ENCODE measurements at regions not wholly inside any gene's neighbourhood (a gene's known extent, or its start where the extent isn't known, plus 50 kb on each side); places are given as distances from the start of the nearest gene placed in this dataset.

GRCh38 chr5:167207081-167207480, 1084.4 kb upstream of the WWC1 start:
- no peaks in the 10 kb centered on the region for H3K4me1 ChIP-seq (ENCODE audit: control insufficient read depth, insufficient read depth, low read length, poor library complexity, severe bottlenecking)

GRCh38 chr5:167208911-167209310, 1082.5 kb upstream of the WWC1 start:
- Histone ChIP-seq H3K27ac (ENCODE audit: insufficient read depth, low read length, poor library complexity, severe bottlenecking) (no peak overlapping the region), H3K4me1 (ENCODE audit: control insufficient read depth, insufficient read depth, low read length, poor library complexity, severe bottlenecking) (no peaks in the 10 kb centered on the region), H3K9me3 (ENCODE audit: control insufficient read depth, low read length) (no peaks in the 10 kb centered on the region), H3K27me3 (replicated peaks; ENCODE audit: control insufficient read depth, insufficient read depth, low read length, poor library complexity, severe bottlenecking) (no peaks in the 10 kb centered on the region), H3K36me3 (ENCODE audit: control insufficient read depth, insufficient read depth, low read length) (no peaks in the 10 kb centered on the region), H3K4me3 (ENCODE audit: insufficient read depth, low read depth, low read length, poor library complexity, severe bottlenecking) (no peak overlapping the region)
- DNase-seq: no peak

More at GRCh38 chr5:167207081-167207480, 1084.4 kb upstream of the WWC1 start:
- DNase-seq: no peak
- Histone ChIP-seq H3K27ac (ENCODE audit: insufficient read depth, low read length, poor library complexity, severe bottlenecking) (no peak overlapping the region), H3K36me3 (ENCODE audit: control insufficient read depth, insufficient read depth, low read length) (no peaks in the 10 kb centered on the region), H3K4me3 (ENCODE audit: insufficient read depth, low read depth, low read length, poor library complexity, severe bottlenecking) (no peak overlapping the region), H3K27me3 (replicated peaks; ENCODE audit: control insufficient read depth, insufficient read depth, low read length, poor library complexity, severe bottlenecking) (no peaks in the 10 kb centered on the region), H3K9me3 (ENCODE audit: control insufficient read depth, low read length) (no peaks in the 10 kb centered on the region)

GRCh38 chr5:167217097-167217743, 1074.2 kb upstream of the WWC1 start:
- H3K4me3 ChIP-seq (ENCODE audit: insufficient read depth, low read depth, low read length, poor library complexity, severe bottlenecking): no peak overlapping the region
- no peaks in the 10 kb centered on the region for H3K9me3 ChIP-seq (ENCODE audit: control insufficient read depth, low read length)
- no peak for DNase-seq
- no peaks in the 10 kb centered on the region for H3K4me1 ChIP-seq (ENCODE audit: control insufficient read depth, insufficient read depth, low read length, poor library complexity, severe bottlenecking)
- H3K27ac ChIP-seq (ENCODE audit: insufficient read depth, low read length, poor library complexity, severe bottlenecking): no peak overlapping the region
- H3K27me3 ChIP-seq (replicated peaks; ENCODE audit: control insufficient read depth, insufficient read depth, low read length, poor library complexity, severe bottlenecking): no peaks in the 10 kb centered on the region
- no peaks in the 10 kb centered on the region for H3K36me3 ChIP-seq (ENCODE audit: control insufficient read depth, insufficient read depth, low read length)

- Histone ChIP-seq H3K36me3 (ENCODE audit: control insufficient read depth, insufficient read depth, low read length) (no peaks in the 10 kb centered on the region), H3K27ac (ENCODE audit: insufficient read depth, low read length, poor library complexity, severe bottlenecking) (no peak overlapping the region), H3K27me3 (replicated peaks; ENCODE audit: control insufficient read depth, insufficient read depth, low read length, poor library complexity, severe bottlenecking) (no peaks in the 10 kb centered on the region), H3K4me1 (ENCODE audit: control insufficient read depth, insufficient read depth, low read length, poor library complexity, severe bottlenecking) (no peaks in the 10 kb centered on the region), H3K9me3 (ENCODE audit: control insufficient read depth, low read length) (no peaks in the 10 kb centered on the region), H3K4me3 (ENCODE audit: insufficient read depth, low read depth, low read length, poor library complexity, severe bottlenecking) (no peak overlapping the region)
- DNase-seq: no peak
Observed at GRCh38 chr5:167219298-167219697, 1072.1 kb upstream of the WWC1 start.

- Histone ChIP-seq H3K4me1 (ENCODE audit: control insufficient read depth, insufficient read depth, low read length, poor library complexity, severe bottlenecking) (no peaks in the 10 kb centered on the region), H3K4me3 (ENCODE audit: insufficient read depth, low read depth, low read length, poor library complexity, severe bottlenecking) (no peak overlapping the region), H3K27ac (ENCODE audit: insufficient read depth, low read length, poor library complexity, severe bottlenecking) (no peak overlapping the region), H3K36me3 (ENCODE audit: control insufficient read depth, insufficient read depth, low read length) (no peaks in the 10 kb centered on the region), H3K9me3 (ENCODE audit: control insufficient read depth, low read length) (no peaks in the 10 kb centered on the region), H3K27me3 (replicated peaks; ENCODE audit: control insufficient read depth, insufficient read depth, low read length, poor library complexity, severe bottlenecking) (no peaks in the 10 kb centered on the region)
- DNase-seq: no peak
Observed at GRCh38 chr5:167226386-167226785, 1065.1 kb upstream of the WWC1 start.

- Histone ChIP-seq H3K36me3 (ENCODE audit: control insufficient read depth, insufficient read depth, low read length) (no peaks in the 10 kb centered on the region), H3K27ac (ENCODE audit: insufficient read depth, low read length, poor library complexity, severe bottlenecking) (no peak overlapping the region), H3K4me1 (ENCODE audit: control insufficient read depth, insufficient read depth, low read length, poor library complexity, severe bottlenecking) (no peaks in the 10 kb centered on the region), H3K9me3 (ENCODE audit: control insufficient read depth, low read length) (no peaks in the 10 kb centered on the region), H3K27me3 (replicated peaks; ENCODE audit: control insufficient read depth, insufficient read depth, low read length, poor library complexity, severe bottlenecking) (no peaks in the 10 kb centered on the region), H3K4me3 (ENCODE audit: insufficient read depth, low read depth, low read length, poor library complexity, severe bottlenecking) (no peak overlapping the region)
- DNase-seq: no peak
Observed at GRCh38 chr5:167228134-167228533, 1063.3 kb upstream of the WWC1 start.

GRCh38 chr5:167229751-167230150, 1061.7 kb upstream of the WWC1 start:
- Histone ChIP-seq H3K36me3 (ENCODE audit: control insufficient read depth, insufficient read depth, low read length) (no peaks in the 10 kb centered on the region), H3K4me3 (ENCODE audit: insufficient read depth, low read depth, low read length, poor library complexity, severe bottlenecking) (no peak overlapping the region), H3K27ac (ENCODE audit: insufficient read depth, low read length, poor library complexity, severe bottlenecking) (no peak overlapping the region), H3K27me3 (replicated peaks; ENCODE audit: control insufficient read depth, insufficient read depth, low read length, poor library complexity, severe bottlenecking) (no peaks in the 10 kb centered on the region), H3K4me1 (ENCODE audit: control insufficient read depth, insufficient read depth, low read length, poor library complexity, severe bottlenecking) (no peaks in the 10 kb centered on the region), H3K9me3 (ENCODE audit: control insufficient read depth, low read length) (no peaks in the 10 kb centered on the region)
- DNase-seq: no peak

- Histone ChIP-seq H3K4me3 (ENCODE audit: insufficient read depth, low read depth, low read length, poor library complexity, severe bottlenecking) (no peak overlapping the region), H3K27me3 (replicated peaks; ENCODE audit: control insufficient read depth, insufficient read depth, low read length, poor library complexity, severe bottlenecking) (no peaks in the 10 kb centered on the region), H3K36me3 (ENCODE audit: control insufficient read depth, insufficient read depth, low read length) (no peaks in the 10 kb centered on the region), H3K27ac (ENCODE audit: insufficient read depth, low read length, poor library complexity, severe bottlenecking) (no peak overlapping the region), H3K4me1 (ENCODE audit: control insufficient read depth, insufficient read depth, low read length, poor library complexity, severe bottlenecking) (no peaks in the 10 kb centered on the region), H3K9me3 (ENCODE audit: control insufficient read depth, low read length) (no peaks in the 10 kb centered on the region)
- no peak for DNase-seq
Observed at GRCh38 chr5:167230414-167230813, 1061.0 kb upstream of the WWC1 start.

GRCh38 chr5:167232675-167233311, 1058.7 kb upstream of the WWC1 start:
- Histone ChIP-seq H3K27me3 (replicated peaks; ENCODE audit: control insufficient read depth, insufficient read depth, low read length, poor library complexity, severe bottlenecking) (no peaks in the 10 kb centered on the region), H3K27ac (ENCODE audit: insufficient read depth, low read length, poor library complexity, severe bottlenecking) (no peak overlapping the region), H3K4me3 (ENCODE audit: insufficient read depth, low read depth, low read length, poor library complexity, severe bottlenecking) (no peak overlapping the region), H3K4me1 (ENCODE audit: control insufficient read depth, insufficient read depth, low read length, poor library complexity, severe bottlenecking) (no peaks in the 10 kb centered on the region), H3K36me3 (ENCODE audit: control insufficient read depth, insufficient read depth, low read length) (no peaks in the 10 kb centered on the region), H3K9me3 (ENCODE audit: control insufficient read depth, low read length) (no peaks in the 10 kb centered on the region)
- no peak for DNase-seq

- Histone ChIP-seq H3K36me3 (ENCODE audit: control insufficient read depth, insufficient read depth, low read length) (no peaks in the 10 kb centered on the region), H3K27me3 (replicated peaks; ENCODE audit: control insufficient read depth, insufficient read depth, low read length, poor library complexity, severe bottlenecking) (no peaks in the 10 kb centered on the region), H3K9me3 (ENCODE audit: control insufficient read depth, low read length) (no peaks in the 10 kb centered on the region), H3K27ac (ENCODE audit: insufficient read depth, low read length, poor library complexity, severe bottlenecking) (no peak overlapping the region), H3K4me1 (ENCODE audit: control insufficient read depth, insufficient read depth, low read length, poor library complexity, severe bottlenecking) (no peaks in the 10 kb centered on the region), H3K4me3 (ENCODE audit: insufficient read depth, low read depth, low read length, poor library complexity, severe bottlenecking) (no peak overlapping the region)
- no peak for DNase-seq
Observed at GRCh38 chr5:167233507-167234220, 1057.8 kb upstream of the WWC1 start.

All from effector memory CD4-positive, alpha-beta T cell (primary cell).